ENCODE measurements at regions not wholly inside any gene's neighbourhood (a gene's known extent, or its start where the extent isn't known, plus 50 kb on each side); places are given as distances from the start of the nearest gene placed in this dataset.

- no peak for DNase-seq (ENCODE audit: low read depth)
- TF ChIP-seq CTCF (IDR thresholded peaks at IDR 0.05; ENCODE audit: control insufficient read depth, insufficient read depth, low read depth, low read length, missing control alignments), result no peak
- no peak overlapping the region for H3K4me3 ChIP-seq (ENCODE audit: control insufficient read depth, low read depth, low read length)
Observed at GRCh38 chr13:72186730-72187422, 319.9 kb upstream of the DACH1 start.

- no peak for TF ChIP-seq CTCF (IDR thresholded peaks at IDR 0.05; ENCODE audit: control insufficient read depth, insufficient read depth, low read depth, low read length, missing control alignments)
- DNase-seq (ENCODE audit: low read depth), result no peak
- no peak overlapping the region for H3K4me3 ChIP-seq (ENCODE audit: control insufficient read depth, low read depth, low read length)
Observed at GRCh38 chr13:72185776-72186175, 318.8 kb upstream of the DACH1 start.

GRCh38 chr13:72181661-72182060 is 314.7 kb upstream of the DACH1 start:
- no peak overlapping the region for H3K4me3 ChIP-seq (ENCODE audit: control insufficient read depth, low read depth, low read length)
- DNase-seq (ENCODE audit: low read depth), result no peak
- TF ChIP-seq CTCF (IDR thresholded peaks at IDR 0.05; ENCODE audit: control insufficient read depth, insufficient read depth, low read depth, low read length, missing control alignments), result no peak

GRCh38 chr13:72180253-72180952 is 313.4 kb upstream of the DACH1 start:
- no peak overlapping the region for H3K4me3 ChIP-seq (ENCODE audit: control insufficient read depth, low read depth, low read length)
- TF ChIP-seq CTCF (IDR thresholded peaks at IDR 0.05; ENCODE audit: control insufficient read depth, insufficient read depth, low read depth, low read length, missing control alignments), result no peak
- DNase-seq (ENCODE audit: low read depth), result no peak

- DNase-seq (ENCODE audit: low read depth), result no peak
- TF ChIP-seq CTCF (IDR thresholded peaks at IDR 0.05; ENCODE audit: control insufficient read depth, insufficient read depth, low read depth, low read length, missing control alignments), result no peak
- H3K4me3 ChIP-seq (ENCODE audit: control insufficient read depth, low read depth, low read length), result no peak overlapping the region
Observed at GRCh38 chr13:72174549-72174948, 307.5 kb upstream of the DACH1 start.

- DNase-seq (ENCODE audit: low read depth), result no peak
- no peak overlapping the region for H3K4me3 ChIP-seq (ENCODE audit: control insufficient read depth, low read depth, low read length)
- no peak for TF ChIP-seq CTCF (IDR thresholded peaks at IDR 0.05; ENCODE audit: control insufficient read depth, insufficient read depth, low read depth, low read length, missing control alignments)
Observed at GRCh38 chr13:72170571-72170970, 303.6 kb upstream of the DACH1 start.

All from AG09309 (cell line).